Activated T-helper 17 cell treated with anti-CD3 and anti-CD28 coated beads, Interleukin-2, amount 50 U/mL, for 72 hours (primary cell): ENCODE measurements at regions not wholly inside any gene's neighbourhood (a gene's known extent, or its start where the extent isn't known, plus 50 kb on each side); places are given as distances from the start of the nearest gene placed in this dataset.
"Not testable (repeated sequence)": the region's sequence is repeated elsewhere in the genome, so short reads cannot be mapped to it uniquely, and the experiment has no call there.

Experiments used
- ATAC-seq: fragments of 150-1000 bp; cut with Tn5 transposase; replicated peaks from 2 replicates; pipeline ENCODE4 v1.10.0; 2021; ENCODE audit warnings: mild to moderate bottlenecking, moderate library complexity
- H3K27ac Mint-ChIP-seq: one replicate; pipeline ENCODE4 v1.8.0; 2022; ENCODE audit warnings: mixed read lengths
- H3K27me3 Mint-ChIP-seq: one replicate; pipeline ENCODE4 v1.8.0; 2022; ENCODE audit warnings: mixed read lengths
- H3K36me3 Mint-ChIP-seq: one replicate; pipeline ENCODE4 v1.8.0; 2022; ENCODE audit warnings: low read depth, mild to moderate bottlenecking, mixed read lengths
- H3K4me1 Mint-ChIP-seq: one replicate; pipeline ENCODE4 v1.8.0; 2022; ENCODE audit warnings: mixed read lengths
- H3K4me3 Mint-ChIP-seq: one replicate; pipeline ENCODE4 v1.8.0; 2022; ENCODE audit warnings: mild to moderate bottlenecking, mixed read lengths
- H3K9me3 Mint-ChIP-seq: one replicate; pipeline ENCODE4 v1.8.0; 2022; ENCODE audit warnings: mixed read lengths

DNA sequence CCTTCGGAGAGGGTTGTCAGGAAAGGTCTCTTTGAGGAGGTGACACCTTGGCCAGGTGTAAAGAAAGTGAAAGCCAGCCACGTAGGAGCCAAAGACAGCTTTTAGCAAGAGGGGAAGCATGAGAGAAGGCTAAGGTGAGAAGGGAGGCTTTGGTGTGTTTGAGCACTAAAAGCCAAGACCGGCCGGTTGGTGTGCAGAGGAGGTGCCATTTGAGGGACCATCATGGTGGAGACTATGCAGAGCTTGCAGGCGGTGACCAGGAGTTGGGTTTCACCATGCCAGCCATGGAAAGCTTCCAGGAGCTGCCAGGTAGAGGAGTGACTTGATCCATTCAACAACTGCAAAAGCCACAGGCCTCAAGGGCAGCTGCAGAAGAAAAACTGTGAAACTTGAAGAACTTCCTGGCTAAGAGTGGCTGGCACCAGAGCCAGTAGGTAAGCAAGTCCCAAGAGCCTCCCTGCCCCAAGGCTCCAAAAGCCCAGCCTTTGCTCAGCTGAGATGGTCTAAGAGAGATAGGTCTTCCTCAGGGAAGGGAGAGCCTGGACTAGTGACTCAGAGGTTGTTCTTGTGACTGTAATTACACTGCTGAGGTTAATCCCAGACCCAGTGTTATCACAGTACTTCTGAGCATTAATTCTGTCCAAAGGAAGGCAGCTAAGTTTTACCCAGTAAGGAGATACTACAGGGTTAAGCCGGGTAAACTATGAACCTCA, 319.0 kb downstream of the BCL11A start:
- Mint-ChIP-seq H3K27me3 (peaks cover 3% of the 10 kb centered on the region), H3K9me3 (peaks cover 19% of the 10 kb centered on the region), H3K27ac (no peak overlapping the region), H3K36me3 (no peaks in the 10 kb centered on the region), H3K4me1 (no peaks in the 10 kb centered on the region), H3K4me3 (no peak overlapping the region)
- no peak for ATAC-seq

DNA sequence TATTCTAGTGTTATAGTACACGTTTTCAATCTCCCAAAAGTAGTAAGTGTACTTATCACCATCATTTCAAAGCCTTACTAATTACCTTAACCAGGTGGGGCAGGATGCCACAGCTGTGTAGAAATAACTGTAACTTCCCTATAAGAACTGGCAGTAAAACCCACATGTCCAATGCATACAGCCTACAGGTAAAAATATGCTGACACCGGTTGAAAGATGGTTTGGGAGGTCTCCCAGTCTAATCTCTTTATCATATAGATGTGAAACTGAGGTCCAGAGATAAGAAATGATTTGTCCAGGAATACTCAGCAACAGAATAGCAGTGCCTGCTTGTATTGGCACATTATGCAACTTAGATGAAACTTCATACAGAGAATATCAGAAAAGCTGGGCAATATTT, 322.9 kb downstream of the BCL11A start:
- H3K4me1 Mint-ChIP-seq, result no peaks in the 10 kb centered on the region
- H3K27ac Mint-ChIP-seq, result no peak overlapping the region
- no peak for ATAC-seq
- H3K4me3 Mint-ChIP-seq, result no peak overlapping the region
- peaks cover 21% of the 10 kb centered on the region for H3K9me3 Mint-ChIP-seq
- H3K27me3 Mint-ChIP-seq, result peaks cover 3% of the 10 kb centered on the region
- H3K36me3 Mint-ChIP-seq, result no peaks in the 10 kb centered on the region

DNA sequence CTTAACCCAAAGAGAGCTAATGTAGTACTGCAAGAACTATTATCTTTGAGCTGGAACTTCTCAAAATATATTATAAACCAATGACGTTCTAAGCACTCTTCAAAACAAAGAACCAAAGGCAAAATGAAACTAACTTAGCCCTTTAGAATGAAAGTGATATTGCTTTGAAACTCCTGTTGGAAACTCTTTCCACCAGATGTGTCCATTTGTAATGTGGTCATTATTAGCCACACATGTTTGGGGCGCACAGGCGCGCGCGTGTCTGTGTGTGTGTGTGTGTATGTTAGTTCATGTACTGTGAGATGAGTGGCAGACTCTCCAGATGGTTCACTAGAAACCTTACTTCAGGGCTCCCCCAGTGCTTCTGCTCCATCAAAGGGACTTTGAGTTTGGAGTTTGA, 323.4 kb downstream of the BCL11A start:
- Mint-ChIP-seq H3K9me3 (peaks cover 21% of the 10 kb centered on the region), H3K27ac (no peak overlapping the region), H3K4me1 (no peaks in the 10 kb centered on the region), H3K27me3 (peaks cover 3% of the 10 kb centered on the region), H3K4me3 (no peak overlapping the region), H3K36me3 (no peaks in the 10 kb centered on the region)
- ATAC-seq, result no peak

DNA sequence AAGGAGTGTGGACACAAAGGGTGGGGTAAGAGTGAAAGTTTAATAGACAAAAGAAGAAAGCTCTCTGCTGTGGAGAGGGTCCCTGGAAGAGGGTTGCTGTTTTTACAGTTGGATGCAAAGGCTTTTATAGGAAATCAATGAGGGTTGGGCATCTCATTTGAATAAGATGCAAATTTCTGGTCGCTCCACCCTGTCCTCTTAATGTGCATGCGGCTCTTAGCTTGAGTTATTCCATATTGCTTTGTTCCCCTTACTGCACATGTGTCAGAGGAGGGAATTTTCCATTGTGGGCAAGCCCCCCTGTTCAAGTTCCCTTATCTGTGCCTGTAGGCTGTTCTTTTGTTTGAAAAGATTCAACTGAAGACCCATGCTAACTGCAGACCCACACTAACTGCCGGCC, 326.5 kb downstream of the BCL11A start:
- H3K4me3 Mint-ChIP-seq, result no peak overlapping the region
- no peaks in the 10 kb centered on the region for H3K4me1 Mint-ChIP-seq
- H3K27me3 Mint-ChIP-seq, result peaks cover 3% of the 10 kb centered on the region
- ATAC-seq, result no peak
- H3K9me3 Mint-ChIP-seq, result peaks cover 8% of the 10 kb centered on the region
- H3K27ac Mint-ChIP-seq, result no peak overlapping the region
- no peaks in the 10 kb centered on the region for H3K36me3 Mint-ChIP-seq

DNA sequence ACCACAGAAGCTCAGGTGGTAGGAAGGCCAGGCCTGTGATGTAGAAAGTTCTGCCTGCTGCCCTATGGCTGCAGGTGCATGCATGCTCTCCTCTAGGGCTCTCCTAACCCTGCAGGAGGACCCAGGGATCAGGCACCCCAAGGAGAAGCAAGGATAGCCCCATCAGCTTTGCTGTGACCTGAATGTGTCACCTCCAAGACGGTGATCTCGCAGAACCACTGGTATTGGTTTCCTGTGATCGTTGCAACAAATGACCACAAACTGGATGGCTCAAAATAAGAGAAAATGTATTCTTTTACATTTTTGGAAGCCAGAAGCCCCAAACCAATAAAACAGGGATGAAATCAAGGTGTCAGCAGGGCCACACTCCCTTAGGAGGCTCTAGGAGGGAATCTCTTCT, 327.3 kb downstream of the BCL11A start:
- H3K4me3 Mint-ChIP-seq, result no peak overlapping the region
- no peaks in the 10 kb centered on the region for H3K27me3 Mint-ChIP-seq

DNA sequence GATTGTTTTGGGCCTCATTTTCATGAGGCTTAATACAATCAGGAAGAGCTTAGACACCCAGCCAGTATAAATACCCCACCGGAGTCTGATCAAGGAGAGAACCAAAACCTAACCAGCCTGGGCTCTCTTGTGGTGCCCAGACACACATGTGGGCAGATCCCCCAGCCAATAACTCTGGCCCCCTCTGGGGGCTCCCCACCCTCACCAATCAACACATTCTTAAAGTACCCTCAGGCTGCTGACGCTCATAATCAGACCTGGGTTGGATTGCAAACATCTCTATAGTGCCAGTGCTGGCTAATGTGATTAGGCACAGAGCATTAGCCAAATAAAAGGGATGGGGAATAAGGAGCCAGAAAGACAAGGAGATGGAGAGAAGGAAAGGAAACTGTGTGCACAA, 329.6 kb downstream of the BCL11A start:
- no peaks in the 10 kb centered on the region for H3K9me3 Mint-ChIP-seq
- H3K27ac Mint-ChIP-seq, result no peak overlapping the region
- H3K27me3 Mint-ChIP-seq, result no peaks in the 10 kb centered on the region
- no peaks in the 10 kb centered on the region for H3K36me3 Mint-ChIP-seq
- no peaks in the 10 kb centered on the region for H3K4me1 Mint-ChIP-seq
- no peak for ATAC-seq
- no peak overlapping the region for H3K4me3 Mint-ChIP-seq

More for the DNA sequence above, 327.3 kb downstream of the BCL11A start:
- H3K27ac Mint-ChIP-seq, result no peak overlapping the region
- H3K4me1 Mint-ChIP-seq, result no peaks in the 10 kb centered on the region
- no peak for ATAC-seq
- H3K36me3 Mint-ChIP-seq, result no peaks in the 10 kb centered on the region
- H3K9me3 Mint-ChIP-seq, result peaks cover 4% of the 10 kb centered on the region

DNA sequence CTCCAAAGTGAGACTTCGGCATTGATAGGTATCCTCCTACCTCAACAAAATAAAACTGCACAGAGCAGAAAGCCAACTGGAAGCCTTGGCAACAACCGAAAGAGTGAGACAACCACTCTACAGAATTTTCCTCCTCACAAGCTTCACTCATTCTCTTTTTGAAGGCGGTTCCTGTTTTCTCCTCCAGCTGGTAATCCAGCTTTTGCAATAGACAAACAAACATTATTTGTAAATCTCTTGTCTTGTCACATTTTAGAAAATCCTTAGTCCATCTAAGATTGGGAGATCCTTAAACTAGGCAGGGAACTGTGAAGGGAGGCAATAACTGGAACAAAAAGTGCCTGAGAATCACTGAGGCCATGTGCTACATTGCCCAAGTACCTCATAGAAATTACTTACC, 332.4 kb downstream of the BCL11A start:
- no peak for ATAC-seq
- no peaks in the 10 kb centered on the region for H3K9me3 Mint-ChIP-seq
- no peaks in the 10 kb centered on the region for H3K27me3 Mint-ChIP-seq
- no peaks in the 10 kb centered on the region for H3K36me3 Mint-ChIP-seq
- no peaks in the 10 kb centered on the region for H3K4me1 Mint-ChIP-seq
- H3K4me3 Mint-ChIP-seq, result no peak overlapping the region
- no peak overlapping the region for H3K27ac Mint-ChIP-seq

DNA sequence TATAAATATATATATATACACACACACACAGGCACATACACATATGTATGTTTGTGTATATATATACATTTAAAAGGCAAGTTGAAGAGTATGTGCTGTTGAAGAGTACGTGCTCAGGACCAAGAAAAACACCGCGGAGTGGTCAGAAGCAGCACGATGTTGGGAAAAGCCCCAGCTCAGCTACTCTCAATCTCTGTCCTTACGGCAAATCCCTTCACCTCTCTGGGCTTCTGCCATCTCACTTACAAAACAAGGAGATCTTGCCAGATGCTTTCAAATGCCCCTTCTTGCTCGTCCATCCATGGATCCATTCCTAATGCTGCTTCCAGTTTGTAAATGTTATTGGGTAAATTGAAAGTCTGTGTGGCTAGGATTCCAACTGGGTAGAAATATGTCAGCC, 333.9 kb downstream of the BCL11A start:
- Mint-ChIP-seq H3K4me1 (no peaks in the 10 kb centered on the region), H3K27me3 (no peaks in the 10 kb centered on the region), H3K27ac (no peak overlapping the region), H3K9me3 (no peaks in the 10 kb centered on the region), H3K4me3 (no peak overlapping the region), H3K36me3 (no peaks in the 10 kb centered on the region)
- no peak for ATAC-seq

DNA sequence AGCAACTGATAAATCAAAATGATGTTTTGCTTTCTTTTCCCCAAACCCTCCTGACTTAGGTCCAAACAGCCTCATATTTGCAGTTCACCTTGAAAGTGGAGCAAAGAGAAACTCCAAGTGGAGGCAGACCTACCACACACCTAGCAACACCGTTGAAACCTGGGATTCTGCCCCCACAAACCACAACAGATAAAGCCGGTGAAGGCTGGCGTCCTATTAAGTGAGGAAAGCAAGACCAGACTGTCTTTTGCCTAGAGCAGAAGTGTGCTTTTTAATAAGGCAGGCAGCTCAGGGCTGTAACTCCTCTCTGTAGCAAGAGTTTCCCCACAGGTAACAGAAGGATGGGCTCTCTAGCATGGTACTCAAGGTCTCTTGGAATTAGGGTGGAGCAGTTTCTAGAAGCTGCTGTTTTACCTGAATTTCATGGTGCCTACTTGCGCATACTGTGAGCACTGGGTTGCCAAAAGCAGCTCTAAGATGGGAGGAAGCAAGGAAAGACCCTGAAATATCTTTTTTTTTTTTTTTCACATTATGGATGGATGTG, 336.9 kb downstream of the BCL11A start:
- Mint-ChIP-seq H3K9me3 (no peaks in the 10 kb centered on the region), H3K4me1 (no peaks in the 10 kb centered on the region), H3K27me3 (no peaks in the 10 kb centered on the region), H3K36me3 (no peaks in the 10 kb centered on the region), H3K27ac (no peak overlapping the region), H3K4me3 (no peak overlapping the region)
- no peak for ATAC-seq

DNA sequence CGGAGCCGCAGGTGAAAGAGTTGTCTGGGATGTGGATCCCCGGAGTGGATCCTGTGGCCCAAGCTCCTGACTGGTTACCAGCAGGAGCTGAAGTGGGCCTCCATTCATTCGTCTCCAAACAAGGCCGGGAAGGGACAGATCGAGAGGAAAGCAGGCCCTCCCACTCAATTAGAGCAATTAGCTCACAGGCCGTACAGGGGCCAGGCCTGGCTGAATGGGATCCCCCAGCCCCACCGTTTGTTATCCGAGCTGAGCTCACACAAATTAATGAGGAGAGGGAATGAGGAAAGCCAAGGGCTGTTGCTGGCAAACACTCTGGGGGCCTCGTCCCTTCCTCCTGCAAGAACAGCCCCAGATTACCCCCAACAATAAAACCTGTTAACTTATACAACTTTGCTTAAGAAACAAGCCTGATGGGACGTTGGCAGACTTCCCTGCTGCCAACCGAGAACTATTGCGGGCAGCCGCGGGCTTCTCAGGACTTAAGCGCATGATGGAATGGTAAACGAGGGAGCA, 338.0 kb downstream of the BCL11A start:
- H3K4me3 Mint-ChIP-seq, result no peak overlapping the region
- ATAC-seq, result no peak
- no peaks in the 10 kb centered on the region for H3K36me3 Mint-ChIP-seq

DNA sequence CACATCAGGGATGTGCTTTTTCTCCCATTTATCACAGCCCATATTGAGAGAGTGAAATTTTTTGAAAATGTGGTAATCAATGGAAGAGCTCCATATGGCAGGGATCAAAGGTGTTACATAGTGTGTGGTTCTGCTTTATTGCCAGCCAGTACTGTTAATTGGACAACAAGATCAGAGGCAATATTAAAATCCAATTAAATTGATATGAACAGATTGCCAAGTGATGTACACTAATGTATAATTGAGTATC, 338.9 kb downstream of the BCL11A start:
- Mint-ChIP-seq H3K4me1 (no peaks in the 10 kb centered on the region), H3K27ac (no peak overlapping the region), H3K27me3 (no peaks in the 10 kb centered on the region), H3K4me3 (no peak overlapping the region), H3K36me3 (no peaks in the 10 kb centered on the region), H3K9me3 (no peaks in the 10 kb centered on the region)
- no peak for ATAC-seq

More for the DNA sequence above, 338.0 kb downstream of the BCL11A start:
- no peak overlapping the region for H3K27ac Mint-ChIP-seq
- no peaks in the 10 kb centered on the region for H3K27me3 Mint-ChIP-seq
- H3K9me3 Mint-ChIP-seq, result no peaks in the 10 kb centered on the region
- no peaks in the 10 kb centered on the region for H3K4me1 Mint-ChIP-seq

DNA sequence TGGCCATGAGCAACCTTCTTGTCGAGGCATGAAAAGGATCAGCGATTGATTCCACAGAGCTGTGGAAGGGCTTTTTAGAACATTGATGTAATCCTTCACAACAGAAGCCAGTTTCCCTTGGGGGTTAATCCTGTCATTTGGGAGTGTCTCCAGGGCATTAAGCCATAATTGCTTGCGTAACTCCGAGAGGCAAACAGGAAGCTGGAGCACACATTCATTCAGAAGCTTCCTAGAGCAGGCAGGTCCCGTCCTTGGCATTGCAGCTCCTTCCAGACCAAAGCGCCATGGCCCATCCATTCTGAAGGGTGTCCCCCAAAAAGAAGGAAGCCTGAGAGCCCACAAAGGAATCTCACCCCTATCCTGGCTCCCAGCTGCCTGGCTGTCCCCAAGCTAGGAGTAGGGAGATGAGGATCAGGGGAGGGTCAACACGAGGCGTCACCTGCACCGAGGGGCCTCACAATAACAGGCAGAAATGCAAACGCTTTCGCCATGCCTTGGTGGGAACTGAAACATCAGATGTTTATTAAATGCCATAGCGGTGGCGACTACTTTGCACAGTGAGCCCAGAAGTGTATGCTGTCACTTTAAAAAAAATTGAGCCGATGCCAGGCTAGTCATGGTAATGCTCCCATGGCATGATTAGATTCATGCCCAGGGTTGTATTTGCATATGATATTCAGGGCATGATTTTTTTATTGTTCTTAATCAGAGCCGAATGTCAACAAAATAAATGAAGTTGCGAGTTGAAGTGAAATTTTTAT, 339.4 kb downstream of the BCL11A start:
- ATAC-seq, result no peak
- Mint-ChIP-seq H3K9me3 (no peaks in the 10 kb centered on the region), H3K36me3 (no peaks in the 10 kb centered on the region), H3K4me1 (no peaks in the 10 kb centered on the region), H3K4me3 (no peak overlapping the region), H3K27ac (no peak overlapping the region), H3K27me3 (no peaks in the 10 kb centered on the region)

DNA sequence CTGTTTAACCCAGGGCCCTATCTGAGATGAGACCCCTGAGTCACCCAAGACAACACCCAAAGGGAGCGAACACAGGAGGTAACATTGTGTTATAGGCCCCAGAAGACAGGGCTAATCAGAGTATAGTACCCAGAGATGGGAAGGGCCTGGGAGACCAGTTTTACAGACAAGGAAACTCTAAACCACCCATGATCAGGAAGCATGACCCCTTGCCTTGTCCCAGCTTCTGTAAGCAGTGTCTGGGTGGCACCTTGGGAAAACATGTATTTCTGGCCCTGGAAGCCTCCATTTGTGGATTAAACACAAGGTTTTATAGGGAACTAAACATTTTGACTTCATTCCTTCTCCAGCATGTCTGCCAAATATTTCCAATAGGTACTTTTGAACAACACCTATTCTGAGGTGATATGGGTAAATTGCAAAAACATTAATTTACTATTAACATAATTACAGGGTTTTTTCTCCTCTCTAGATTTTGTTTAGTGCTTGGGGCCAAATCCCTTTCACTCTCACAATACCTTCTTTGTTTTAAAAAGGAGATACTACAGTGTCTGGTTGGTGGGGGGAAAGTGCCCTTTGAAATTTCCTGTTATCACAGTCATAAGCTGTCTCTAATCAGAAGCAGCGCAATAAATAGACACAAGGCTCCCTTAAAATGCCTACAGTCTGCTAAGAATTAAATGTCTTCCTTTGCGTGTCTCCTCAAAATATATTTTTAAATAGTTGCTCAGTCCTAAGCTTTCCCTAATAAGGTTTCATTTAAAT, 341.1 kb downstream of the BCL11A start:
- H3K27me3 Mint-ChIP-seq, result peaks cover 3% of the 10 kb centered on the region

DNA sequence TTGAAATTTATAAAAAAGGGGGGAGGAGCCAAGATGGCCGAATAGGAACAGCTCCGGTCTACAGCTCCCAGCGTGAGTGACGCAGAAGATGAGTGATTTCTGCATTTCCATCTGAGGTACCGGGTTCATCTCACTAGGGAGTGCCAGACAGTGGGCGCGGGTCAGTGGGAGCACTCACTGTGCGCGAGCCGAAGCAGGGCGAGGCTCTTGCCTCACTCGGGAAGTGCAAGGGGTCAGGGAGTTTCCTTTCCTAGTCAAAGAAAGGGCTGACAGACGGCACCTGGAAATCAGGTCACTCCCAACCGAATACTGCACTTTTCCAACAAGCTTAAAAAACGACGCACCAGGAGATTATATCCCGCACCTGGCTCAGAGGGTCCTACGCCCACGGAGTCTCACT, 364.4 kb downstream of the BCL11A start:
- not testable (repeated sequence) for H3K4me1 Mint-ChIP-seq, H3K27me3 Mint-ChIP-seq, H3K4me3 Mint-ChIP-seq, ATAC-seq, H3K36me3 Mint-ChIP-seq, H3K27ac Mint-ChIP-seq
- peaks cover 15% of the 10 kb centered on the region for H3K9me3 Mint-ChIP-seq

More for the DNA sequence above, 341.1 kb downstream of the BCL11A start:
- ATAC-seq, result no peak
- Mint-ChIP-seq H3K4me1 (no peaks in the 10 kb centered on the region), H3K36me3 (no peaks in the 10 kb centered on the region), H3K4me3 (no peak overlapping the region), H3K9me3 (no peaks in the 10 kb centered on the region), H3K27ac (no peak overlapping the region)

DNA sequence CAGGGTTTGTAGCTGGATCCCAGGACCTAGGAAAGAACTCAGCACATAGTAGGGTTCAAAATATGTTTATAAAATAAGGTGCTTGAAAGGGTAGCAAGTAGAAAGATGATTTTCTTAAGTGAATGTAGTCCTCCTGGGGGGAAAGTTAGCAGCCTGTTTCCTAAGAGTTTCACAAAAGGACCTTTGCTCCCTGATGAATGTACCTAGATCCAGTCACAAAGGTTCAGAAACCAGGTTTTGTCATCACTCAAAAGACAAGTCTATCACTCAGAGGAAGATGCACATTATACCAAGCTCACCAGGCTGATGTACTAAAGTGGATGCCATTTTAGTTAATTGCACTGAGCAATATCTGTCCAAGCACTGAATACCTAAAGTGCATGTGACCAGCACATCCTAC, 378.2 kb downstream of the BCL11A start:
- no peaks in the 10 kb centered on the region for H3K36me3 Mint-ChIP-seq
- no peaks in the 10 kb centered on the region for H3K27me3 Mint-ChIP-seq
- no peak for ATAC-seq
- no peaks in the 10 kb centered on the region for H3K9me3 Mint-ChIP-seq
- H3K4me3 Mint-ChIP-seq, result no peak overlapping the region
- H3K27ac Mint-ChIP-seq, result no peak overlapping the region
- H3K4me1 Mint-ChIP-seq, result no peaks in the 10 kb centered on the region
